ENCODE measurements at regions not wholly inside any gene's neighbourhood (a gene's known extent, or its start where the extent isn't known, plus 50 kb on each side); places are given as distances from the start of the nearest gene placed in this dataset.

- TF ChIP-seq, protein P1, sequence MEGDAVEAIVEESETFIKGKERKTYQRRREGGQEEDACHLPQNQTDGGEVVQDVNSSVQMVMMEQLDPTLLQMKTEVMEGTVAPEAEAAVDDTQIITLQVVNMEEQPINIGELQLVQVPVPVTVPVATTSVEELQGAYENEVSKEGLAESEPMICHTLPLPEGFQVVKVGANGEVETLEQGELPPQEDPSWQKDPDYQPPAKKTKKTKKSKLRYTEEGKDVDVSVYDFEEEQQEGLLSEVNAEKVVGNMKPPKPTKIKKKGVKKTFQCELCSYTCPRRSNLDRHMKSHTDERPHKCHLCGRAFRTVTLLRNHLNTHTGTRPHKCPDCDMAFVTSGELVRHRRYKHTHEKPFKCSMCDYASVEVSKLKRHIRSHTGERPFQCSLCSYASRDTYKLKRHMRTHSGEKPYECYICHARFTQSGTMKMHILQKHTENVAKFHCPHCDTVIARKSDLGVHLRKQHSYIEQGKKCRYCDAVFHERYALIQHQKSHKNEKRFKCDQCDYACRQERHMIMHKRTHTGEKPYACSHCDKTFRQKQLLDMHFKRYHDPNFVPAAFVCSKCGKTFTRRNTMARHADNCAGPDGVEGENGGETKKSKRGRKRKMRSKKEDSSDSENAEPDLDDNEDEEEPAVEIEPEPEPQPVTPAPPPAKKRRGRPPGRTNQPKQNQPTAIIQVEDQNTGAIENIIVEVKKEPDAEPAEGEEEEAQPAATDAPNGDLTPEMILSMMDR (IDR thresholded peaks at IDR 0.05): no peak
- TF ChIP-seq POLR2AphosphoS5 (IDR thresholded peaks at IDR 0.05): no peak
- no peak for TF ChIP-seq POLR2A (IDR thresholded peaks at IDR 0.05)
- TF ChIP-seq EP300 (IDR thresholded peaks at IDR 0.05): no peak
Observed at GRCh38 chr14:30444451-30444850, 114.5 kb upstream of the G2E3 start.

All from gastroesophageal sphincter (tissue), 3 donors.